Smooth muscle cell (in vitro differentiated cells): ENCODE measurements at regions not wholly inside any gene's neighbourhood (a gene's known extent, or its start where the extent isn't known, plus 50 kb on each side); places are given as distances from the start of the nearest gene placed in this dataset.

Experiments used
- DNase-seq: peaks from one replicate; lab custom pipeline; 2025; ENCODE audit not compliant: unreplicated experiment; lab: John Stamatoyannopoulos, UW
- H2AFZ ChIP-seq: fragments of 200-600 bp; sonication (generic); 2 replicates; pipeline ENCODE4 v1.6.0; 2016; ENCODE audit warnings: antibody characterized with exemption, low read depth, mild to moderate bottlenecking
- H3F3A ChIP-seq: fragments of 200-600 bp; sonication (generic); 2 replicates; pipeline ENCODE4 v1.6.0; 2017; ENCODE audit warnings: antibody characterized with exemption, low read depth
- H3K27ac ChIP-seq: fragments of 200-600 bp; sonication (generic); 2 replicates; pipeline ENCODE4 v1.5.1; 2016; ENCODE audit warnings: low read depth, mild to moderate bottlenecking
- H3K27me3 ChIP-seq: fragments of 200-600 bp; sonication (generic); 2 replicates; pipeline ENCODE4 v1.6.1; 2016; ENCODE audit warnings: low read depth, mild to moderate bottlenecking
- H3K36me3 ChIP-seq: fragments of 200-600 bp; sonication (generic); 2 replicates; pipeline ENCODE4 v1.5.1; 2016; ENCODE audit warnings: low read depth
- H3K4me1 ChIP-seq: fragments of 200-600 bp; sonication (generic); 2 replicates; pipeline ENCODE4 v1.5.1; 2016; ENCODE audit warnings: low read depth
- H3K4me2 ChIP-seq: fragments of 200-600 bp; sonication (generic); 2 replicates; pipeline ENCODE4 v1.6.0; 2016; ENCODE audit warnings: mild to moderate bottlenecking
- H3K4me3 ChIP-seq: fragments of 200-600 bp; sonication (generic); 2 replicates; pipeline ENCODE4 v1.5.1; 2016; ENCODE audit warnings: mild to moderate bottlenecking
- H3K79me2 ChIP-seq: fragments of 200-600 bp; sonication (generic); 2 replicates; pipeline ENCODE4 v1.6.0; 2016; ENCODE audit warnings: low read depth, mild to moderate bottlenecking
- H3K9ac ChIP-seq: fragments of 200-600 bp; sonication (generic); 2 replicates; pipeline ENCODE4 v1.6.0; 2016; ENCODE audit warnings: low read depth
- H3K9me3 ChIP-seq: fragments of 200-600 bp; sonication (generic); replicated peaks from 2 replicates; pipeline ENCODE4 v1.5.1; 2016; ENCODE audit warnings: low read depth
- H4K20me1 ChIP-seq: fragments of 200-600 bp; sonication (generic); 2 replicates; pipeline ENCODE4 v1.6.0; 2016; ENCODE audit warnings: low read depth
- CTCF ChIP-seq: fragments of 200-600 bp; sonication (generic); IDR thresholded peaks from 2 replicates; pipeline ENCODE4 v1.5.1; 2017; ENCODE audit warnings: borderline replicate concordance, mild to moderate bottlenecking, antibody characterized with exemption; ENCODE audit not compliant: insufficient read depth, poor library complexity, severe bottlenecking
- WGBS: methylation state at CpG from one replicate; pipeline ENCODE4 v1.1.7; 2016; ENCODE audit warnings: low lambda C conversion rate; 5-methylcytosine and 5-hydroxymethylcytosine counted together

GRCh38 chr14:105842105-105842504 is 315.7 kb downstream of the TMEM121 start:
- no peaks in the 10 kb centered on the region for H3F3A ChIP-seq
- no peaks in the 10 kb centered on the region for H3K27me3 ChIP-seq
- 52% methylated on average over 4 of the region's 4 CpGs for WGBS
- H3K79me2 ChIP-seq = no peaks in the 10 kb centered on the region
- no peaks in the 10 kb centered on the region for H3K4me1 ChIP-seq
- H3K4me3 ChIP-seq = no peak overlapping the region
- DNase-seq = no peak
- no peaks in the 10 kb centered on the region for H4K20me1 ChIP-seq
- no peak for TF ChIP-seq CTCF
- H3K9ac ChIP-seq = no peak overlapping the region
- no peak overlapping the region for H2AFZ ChIP-seq
- no peaks in the 10 kb centered on the region for H3K36me3 ChIP-seq
- H3K9me3 ChIP-seq = no peaks in the 10 kb centered on the region
- H3K27ac ChIP-seq = no peak overlapping the region
- no peak overlapping the region for H3K4me2 ChIP-seq

- H3K36me3 ChIP-seq = no peaks in the 10 kb centered on the region
- no peaks in the 10 kb centered on the region for H3K4me1 ChIP-seq
- no peak overlapping the region for H2AFZ ChIP-seq
- no peaks in the 10 kb centered on the region for H3F3A ChIP-seq
- H3K79me2 ChIP-seq = no peaks in the 10 kb centered on the region
- no peak overlapping the region for H3K27ac ChIP-seq
- no peak overlapping the region for H3K9ac ChIP-seq
- H4K20me1 ChIP-seq = no peaks in the 10 kb centered on the region
- no peaks in the 10 kb centered on the region for H3K27me3 ChIP-seq
- DNase-seq = no peak
- WGBS = 61% methylated on average over 13 of the region's 13 CpGs
- H3K4me2 ChIP-seq = no peak overlapping the region
- H3K9me3 ChIP-seq = no peaks in the 10 kb centered on the region
- no peak for TF ChIP-seq CTCF
- H3K4me3 ChIP-seq = no peak overlapping the region
Observed at GRCh38 chr14:105843444-105844046, 317.2 kb downstream of the TMEM121 start.

- no peak overlapping the region for H3K4me3 ChIP-seq
- H3K79me2 ChIP-seq = no peaks in the 10 kb centered on the region
- 88% methylated on average over 15 of the region's 16 CpGs for WGBS
- H2AFZ ChIP-seq = no peak overlapping the region
- DNase-seq = no peak
- H3K4me2 ChIP-seq = no peak overlapping the region
- H3K4me1 ChIP-seq = no peaks in the 10 kb centered on the region
- H3K36me3 ChIP-seq = no peaks in the 10 kb centered on the region
- no peak for TF ChIP-seq CTCF
- H3K9me3 ChIP-seq = no peaks in the 10 kb centered on the region
- no peak overlapping the region for H3K27ac ChIP-seq
- H4K20me1 ChIP-seq = no peaks in the 10 kb centered on the region
- H3K9ac ChIP-seq = no peak overlapping the region
- H3K27me3 ChIP-seq = no peaks in the 10 kb centered on the region
- no peaks in the 10 kb centered on the region for H3F3A ChIP-seq
Observed at GRCh38 chr14:105844047-105844630, 317.8 kb downstream of the TMEM121 start.
